ENCODE measurements at regions not wholly inside any gene's neighbourhood (a gene's known extent, or its start where the extent isn't known, plus 50 kb on each side); places are given as distances from the start of the nearest gene placed in this dataset.

DNA sequence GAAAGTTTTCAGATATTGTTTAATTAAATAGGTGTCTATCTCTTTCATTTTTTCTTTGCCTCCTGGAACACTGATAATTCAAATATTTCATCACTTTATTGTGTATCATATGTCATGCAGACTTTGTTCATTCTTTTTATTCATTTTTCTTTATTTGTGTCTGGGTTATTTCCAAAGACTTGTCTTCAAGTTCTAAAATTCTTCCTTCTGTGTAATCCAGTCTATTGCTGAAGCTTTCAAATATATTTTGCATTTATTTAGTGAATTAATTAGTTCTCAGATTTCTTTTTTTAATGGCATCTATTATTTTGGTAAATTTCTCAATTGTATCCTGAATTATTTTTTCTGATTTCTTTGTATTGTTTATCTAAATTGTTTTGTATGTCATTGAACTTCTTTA, 70.1 kb downstream of the ZNF330 start:
- Histone ChIP-seq H3K4me3 (ENCODE audit: low read depth in 1 of 2, low read length in 2 of 2) (no peak overlapping the region), H3K36me3 (ENCODE audit: insufficient read depth, low read length) (no peaks in the 10 kb centered on the region), H3K4me1 (ENCODE audit: insufficient read depth, low read length) (no peaks in the 10 kb centered on the region), H3K27me3 (ENCODE audit: control insufficient read depth in 1 of 2, insufficient read depth in 2 of 2, low read length in 2 of 2) (no peaks in the 10 kb centered on the region), H3K9ac (ENCODE audit: low read length) (no peak overlapping the region), H3K9me3 (ENCODE audit: low read length) (peaks cover 4% of the 10 kb centered on the region), H3K27ac (ENCODE audit: low read depth, low read length) (no peak overlapping the region)

GRCh38 chr4:141294306-141294705, 73.6 kb downstream of the ZNF330 start:
- no peak overlapping the region for H3K4me3 ChIP-seq (ENCODE audit: low read depth in 1 of 2, low read length in 2 of 2)
- H3K27ac ChIP-seq (ENCODE audit: low read depth, low read length) = no peak overlapping the region
- H3K9ac ChIP-seq (ENCODE audit: low read length) = no peak overlapping the region
- peaks cover 4% of the 10 kb centered on the region for H3K9me3 ChIP-seq (ENCODE audit: low read length)
- H3K4me1 ChIP-seq (ENCODE audit: insufficient read depth, low read length) = no peaks in the 10 kb centered on the region
- no peaks in the 10 kb centered on the region for H3K36me3 ChIP-seq (ENCODE audit: insufficient read depth, low read length)
- no peaks in the 10 kb centered on the region for H3K27me3 ChIP-seq (ENCODE audit: control insufficient read depth in 1 of 2, insufficient read depth in 2 of 2, low read length in 2 of 2)

- Histone ChIP-seq H3K36me3 (ENCODE audit: insufficient read depth, low read length) (no peaks in the 10 kb centered on the region), H3K9ac (ENCODE audit: low read length) (no peak overlapping the region), H3K4me3 (ENCODE audit: low read depth in 1 of 2, low read length in 2 of 2) (no peak overlapping the region), H3K9me3 (ENCODE audit: low read length) (no peaks in the 10 kb centered on the region), H3K27me3 (ENCODE audit: control insufficient read depth in 1 of 2, insufficient read depth in 2 of 2, low read length in 2 of 2) (no peaks in the 10 kb centered on the region), H3K27ac (ENCODE audit: low read depth, low read length) (no peak overlapping the region), H3K4me1 (ENCODE audit: insufficient read depth, low read length) (no peaks in the 10 kb centered on the region)
Measured at GRCh38 chr4:141301216-141301615, 80.5 kb downstream of the ZNF330 start.

GRCh38 chr4:141302924-141303323, 82.2 kb downstream of the ZNF330 start:
- no peak overlapping the region for H3K4me3 ChIP-seq (ENCODE audit: low read depth in 1 of 2, low read length in 2 of 2)
- H3K27ac ChIP-seq (ENCODE audit: low read depth, low read length) = no peak overlapping the region
- no peaks in the 10 kb centered on the region for H3K4me1 ChIP-seq (ENCODE audit: insufficient read depth, low read length)
- H3K9ac ChIP-seq (ENCODE audit: low read length) = no peak overlapping the region
- no peaks in the 10 kb centered on the region for H3K27me3 ChIP-seq (ENCODE audit: control insufficient read depth in 1 of 2, insufficient read depth in 2 of 2, low read length in 2 of 2)
- no peaks in the 10 kb centered on the region for H3K9me3 ChIP-seq (ENCODE audit: low read length)
- H3K36me3 ChIP-seq (ENCODE audit: insufficient read depth, low read length) = no peaks in the 10 kb centered on the region

- Histone ChIP-seq H3K9me3 (ENCODE audit: low read length) (no peaks in the 10 kb centered on the region), H3K27me3 (ENCODE audit: control insufficient read depth in 1 of 2, insufficient read depth in 2 of 2, low read length in 2 of 2) (no peaks in the 10 kb centered on the region), H3K4me3 (ENCODE audit: low read depth in 1 of 2, low read length in 2 of 2) (no peak overlapping the region), H3K36me3 (ENCODE audit: insufficient read depth, low read length) (no peaks in the 10 kb centered on the region), H3K4me1 (ENCODE audit: insufficient read depth, low read length) (no peaks in the 10 kb centered on the region), H3K27ac (ENCODE audit: low read depth, low read length) (no peak overlapping the region), H3K9ac (ENCODE audit: low read length) (no peak overlapping the region)
Measured at GRCh38 chr4:141304346-141304745, 83.7 kb downstream of the ZNF330 start.

DNA sequence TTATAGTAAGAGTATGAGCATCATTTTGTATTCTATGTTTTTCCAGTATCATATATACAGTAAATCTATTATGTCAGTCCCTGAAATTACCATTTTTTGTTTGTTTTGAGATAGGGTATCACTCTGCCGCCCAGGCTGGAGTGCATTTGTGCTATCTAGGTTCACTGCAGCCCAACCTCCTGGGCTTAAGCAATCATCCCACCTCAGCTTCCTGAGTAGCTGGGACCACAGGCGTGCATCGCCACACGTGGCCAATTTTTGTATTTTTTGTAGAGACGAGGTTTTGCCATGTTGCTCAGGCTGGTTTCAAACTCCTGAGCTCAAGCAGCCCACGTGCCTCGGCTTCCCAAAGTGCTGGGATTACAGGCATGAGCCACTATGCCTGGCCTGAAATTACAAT, 85.6 kb downstream of the ZNF330 start:
- no peaks in the 10 kb centered on the region for H3K4me1 ChIP-seq (ENCODE audit: insufficient read depth, low read length)
- no peak overlapping the region for H3K4me3 ChIP-seq (ENCODE audit: low read depth in 1 of 2, low read length in 2 of 2)
- H3K27ac ChIP-seq (ENCODE audit: low read depth, low read length) = no peak overlapping the region
- no peak overlapping the region for H3K9ac ChIP-seq (ENCODE audit: low read length)
- H3K27me3 ChIP-seq (ENCODE audit: control insufficient read depth in 1 of 2, insufficient read depth in 2 of 2, low read length in 2 of 2) = no peaks in the 10 kb centered on the region
- no peaks in the 10 kb centered on the region for H3K36me3 ChIP-seq (ENCODE audit: insufficient read depth, low read length)
- no peaks in the 10 kb centered on the region for H3K9me3 ChIP-seq (ENCODE audit: low read length)

DNA sequence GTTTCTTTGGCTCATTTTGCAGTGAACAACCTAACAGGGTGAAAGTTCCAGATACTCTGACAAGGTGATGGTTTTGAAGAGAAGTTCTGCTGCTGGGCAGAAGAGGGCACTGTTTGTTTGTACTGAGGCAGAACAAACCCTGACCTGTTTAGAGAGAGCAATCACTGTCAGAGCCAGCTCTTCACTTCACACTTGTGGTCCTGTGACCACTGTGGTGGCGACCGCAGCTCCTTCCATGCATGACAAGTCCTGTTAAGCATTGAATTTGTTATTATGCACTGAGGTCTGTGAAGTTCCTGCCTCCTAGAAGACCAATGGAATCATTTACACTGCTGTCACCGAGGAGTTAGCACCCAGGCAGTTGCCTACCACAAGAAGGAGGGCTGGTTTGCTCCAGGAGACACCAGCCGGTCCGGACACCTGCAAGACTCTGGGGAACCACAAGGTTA, 86.6 kb downstream of the ZNF330 start:
- Histone ChIP-seq H3K9me3 (ENCODE audit: low read length) (no peaks in the 10 kb centered on the region), H3K27me3 (ENCODE audit: control insufficient read depth in 1 of 2, insufficient read depth in 2 of 2, low read length in 2 of 2) (no peaks in the 10 kb centered on the region), H3K9ac (ENCODE audit: low read length) (no peak overlapping the region), H3K4me1 (ENCODE audit: insufficient read depth, low read length) (no peaks in the 10 kb centered on the region), H3K36me3 (ENCODE audit: insufficient read depth, low read length) (no peaks in the 10 kb centered on the region), H3K27ac (ENCODE audit: low read depth, low read length) (no peak overlapping the region), H3K4me3 (ENCODE audit: low read depth in 1 of 2, low read length in 2 of 2) (no peak overlapping the region)

DNA sequence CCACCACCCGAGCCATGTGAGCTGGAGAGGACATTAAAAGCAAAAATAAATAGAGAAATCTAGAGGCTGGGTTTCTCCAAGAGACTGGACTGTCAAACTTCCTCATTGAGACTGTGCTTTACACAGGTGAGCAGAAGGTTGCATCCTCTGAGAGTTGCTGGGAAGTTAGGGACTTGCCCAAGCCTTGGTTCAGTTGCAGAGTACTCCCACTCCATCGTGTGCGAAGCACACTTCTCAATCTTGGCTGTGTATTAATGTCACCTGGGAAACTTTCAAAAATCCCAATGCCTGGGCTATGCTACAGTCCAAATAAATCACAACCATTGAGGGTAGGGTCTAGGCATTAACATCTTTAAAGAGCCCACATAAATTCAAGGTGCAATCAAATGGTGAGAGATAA, 89.2 kb downstream of the ZNF330 start:
- Histone ChIP-seq H3K4me3 (ENCODE audit: low read depth in 1 of 2, low read length in 2 of 2) (no peak overlapping the region), H3K9ac (ENCODE audit: low read length) (no peak overlapping the region), H3K4me1 (ENCODE audit: insufficient read depth, low read length) (no peaks in the 10 kb centered on the region), H3K36me3 (ENCODE audit: insufficient read depth, low read length) (no peaks in the 10 kb centered on the region), H3K27me3 (ENCODE audit: control insufficient read depth in 1 of 2, insufficient read depth in 2 of 2, low read length in 2 of 2) (no peaks in the 10 kb centered on the region), H3K9me3 (ENCODE audit: low read length) (no peaks in the 10 kb centered on the region), H3K27ac (ENCODE audit: low read depth, low read length) (no peak overlapping the region)

DNA sequence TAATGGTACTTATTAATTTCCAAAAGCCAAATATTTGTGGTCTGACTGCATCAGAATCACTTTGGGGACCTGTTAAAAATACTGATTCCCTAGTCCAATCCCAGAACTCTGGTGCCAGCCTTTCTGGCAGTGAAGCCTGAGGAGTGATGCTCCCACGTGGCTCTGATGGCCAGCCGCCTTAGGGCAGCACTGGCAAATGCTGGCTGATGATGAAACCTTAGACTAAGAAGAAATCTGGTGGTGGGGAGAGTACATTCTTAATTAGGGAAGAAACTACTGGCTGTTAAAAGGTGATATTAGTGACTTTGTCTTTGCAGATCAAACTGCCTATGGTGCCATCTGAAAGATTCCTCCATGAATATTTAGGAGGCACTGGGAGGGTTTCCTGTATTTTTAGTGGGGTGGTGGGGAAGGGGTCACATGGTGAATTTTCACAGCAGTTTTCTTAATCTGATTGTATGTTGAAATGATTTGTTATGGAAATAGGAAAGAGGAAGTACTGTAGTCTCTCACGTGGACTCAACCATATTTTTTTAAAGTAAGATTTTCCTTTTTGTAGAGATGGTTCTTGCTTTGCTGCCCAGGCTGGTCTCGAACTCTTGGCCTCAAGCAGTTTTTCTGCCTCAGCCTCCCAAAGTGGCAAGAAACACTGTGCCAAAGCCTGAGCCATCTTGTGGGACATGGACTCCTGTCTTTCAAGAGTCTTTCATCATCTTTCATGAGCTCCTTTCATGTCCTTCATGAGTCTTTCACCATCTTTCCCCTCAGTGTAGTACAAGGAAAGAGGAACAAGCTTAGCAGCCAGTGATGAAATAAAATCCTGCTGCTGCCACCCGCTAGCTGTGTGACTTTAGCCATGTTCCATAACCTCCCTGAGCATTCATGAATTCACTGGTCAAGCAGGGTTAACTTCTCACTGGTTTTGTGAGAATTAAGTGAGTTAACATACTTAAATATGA, 90.8 kb downstream of the ZNF330 start:
- Histone ChIP-seq H3K4me1 (ENCODE audit: insufficient read depth, low read length) (no peaks in the 10 kb centered on the region), H3K9me3 (ENCODE audit: low read length) (no peaks in the 10 kb centered on the region), H3K27ac (ENCODE audit: low read depth, low read length) (no peak overlapping the region), H3K27me3 (ENCODE audit: control insufficient read depth in 1 of 2, insufficient read depth in 2 of 2, low read length in 2 of 2) (no peaks in the 10 kb centered on the region), H3K36me3 (ENCODE audit: insufficient read depth, low read length) (no peaks in the 10 kb centered on the region), H3K9ac (ENCODE audit: low read length) (no peak overlapping the region), H3K4me3 (ENCODE audit: low read depth in 1 of 2, low read length in 2 of 2) (no peak overlapping the region)

GRCh38 chr4:141314627-141315026, 93.9 kb downstream of the ZNF330 start:
- Histone ChIP-seq H3K27me3 (ENCODE audit: control insufficient read depth in 1 of 2, insufficient read depth in 2 of 2, low read length in 2 of 2) (no peaks in the 10 kb centered on the region), H3K4me3 (ENCODE audit: low read depth in 1 of 2, low read length in 2 of 2) (no peak overlapping the region), H3K9me3 (ENCODE audit: low read length) (no peaks in the 10 kb centered on the region), H3K27ac (ENCODE audit: low read depth, low read length) (no peak overlapping the region), H3K9ac (ENCODE audit: low read length) (no peak overlapping the region), H3K4me1 (ENCODE audit: insufficient read depth, low read length) (no peaks in the 10 kb centered on the region), H3K36me3 (ENCODE audit: insufficient read depth, low read length) (no peaks in the 10 kb centered on the region)

- Histone ChIP-seq H3K27ac (ENCODE audit: low read depth, low read length) (no peak overlapping the region), H3K9ac (ENCODE audit: low read length) (no peak overlapping the region), H3K27me3 (ENCODE audit: control insufficient read depth in 1 of 2, insufficient read depth in 2 of 2, low read length in 2 of 2) (no peaks in the 10 kb centered on the region), H3K4me1 (ENCODE audit: insufficient read depth, low read length) (no peaks in the 10 kb centered on the region), H3K36me3 (ENCODE audit: insufficient read depth, low read length) (no peaks in the 10 kb centered on the region), H3K9me3 (ENCODE audit: low read length) (no peaks in the 10 kb centered on the region), H3K4me3 (ENCODE audit: low read depth in 1 of 2, low read length in 2 of 2) (no peak overlapping the region)
Measured at GRCh38 chr4:141328560-141329173, 108.0 kb downstream of the ZNF330 start.

All from muscle layer of colon (tissue), 2 donors.